HFFc6 (cell line): ENCODE measurements at regions not wholly inside any gene's neighbourhood (a gene's known extent, or its start where the extent isn't known, plus 50 kb on each side); places are given as distances from the start of the nearest gene placed in this dataset.

ENCODE experiments used
- DNase-seq: peaks from one replicate; pipeline ENCODE4 v3.0.0-alpha.2; 2018
- H3K27ac Mint-ChIP-seq: 2 replicates; pipeline ENCODE4 v1.8.0; 2020; ENCODE audit warnings: mild to moderate bottlenecking, mixed read lengths
- H3K27me3 Mint-ChIP-seq: 2 replicates; pipeline ENCODE4 v1.8.0; 2021; ENCODE audit warnings: mild to moderate bottlenecking, moderate library complexity, mixed read lengths; ENCODE audit not compliant: insufficient read depth
- H3K36me3 Mint-ChIP-seq: 2 replicates; pipeline ENCODE4 v1.8.0; 2021; ENCODE audit warnings: low read depth, mixed read lengths
- H3K4me1 Mint-ChIP-seq: 2 replicates; pipeline ENCODE4 v1.8.0; 2020; ENCODE audit warnings: low read depth, mixed read lengths
- H3K4me3 Mint-ChIP-seq: 2 replicates; pipeline ENCODE4 v1.8.0; 2020; ENCODE audit warnings: mild to moderate bottlenecking, moderate library complexity, mixed read lengths
- H3K9me3 Mint-ChIP-seq: 2 replicates; pipeline ENCODE4 v1.8.0; 2020; ENCODE audit warnings: mild to moderate bottlenecking, mixed read lengths
- TF ChIP-seq, protein P1 (sequence below): fragments of 200-600 bp; sonication (generic); IDR thresholded peaks from 2 replicates; pipeline ENCODE4 v1.5.0; 2021; ENCODE audit warnings: antibody characterized with exemption, mild to moderate bottlenecking

DNA sequence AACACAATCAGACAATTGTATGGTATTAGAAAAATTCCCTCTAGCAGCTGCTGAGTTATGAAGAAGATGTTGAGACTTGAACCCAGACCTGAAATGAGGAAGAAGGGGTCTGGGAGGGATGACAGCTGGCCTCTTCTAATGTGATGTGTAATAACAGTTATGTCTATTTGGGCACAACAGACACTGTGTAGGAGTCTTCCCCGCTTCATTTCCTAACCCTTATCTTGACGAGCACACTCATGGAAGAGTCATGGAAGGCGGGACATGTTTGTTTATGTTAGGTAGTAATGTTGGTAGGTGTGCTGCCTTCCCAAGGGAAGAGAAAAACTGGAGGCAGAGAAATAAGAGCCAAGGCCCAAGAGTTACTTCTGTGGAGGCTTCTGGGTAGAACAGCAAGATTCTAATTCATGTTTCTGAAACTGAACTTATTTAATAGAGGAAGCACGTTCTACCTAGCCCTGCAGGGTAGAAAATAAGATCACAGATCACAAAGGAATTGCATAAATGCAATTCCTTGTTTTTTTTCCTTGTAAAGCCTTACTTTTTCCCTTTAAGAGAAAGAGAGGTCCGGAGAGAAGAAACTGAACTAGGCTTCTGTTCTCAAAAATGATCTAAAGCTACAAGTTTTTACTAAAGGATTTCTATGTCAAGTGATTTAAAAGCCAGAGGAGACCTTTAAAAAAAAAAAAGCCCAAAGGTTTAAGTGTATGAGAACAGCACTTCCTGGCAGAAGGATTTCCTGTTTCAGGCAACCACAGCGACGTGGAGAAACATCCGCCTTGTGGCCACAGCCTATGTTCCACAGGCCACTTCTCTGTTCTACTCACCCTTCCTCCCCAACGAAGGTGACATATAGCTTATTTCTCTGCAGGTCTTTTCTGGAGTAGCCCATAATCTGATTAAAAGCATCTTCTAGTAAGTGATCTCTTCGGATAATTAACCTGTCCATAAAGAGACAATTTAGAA lies 68.5 kb upstream of the STK17B start:
- Mint-ChIP-seq H3K36me3 (peaks cover 26% of the 10 kb centered on the region), H3K27ac (peak overlapping the region; percentile 89), H3K27me3 (no peaks in the 10 kb centered on the region; the same call in 1 of the 2 replicates), H3K4me3 (peak overlapping the region; percentile 7; the same call in 1 of the 2 replicates), H3K4me1 (peaks cover 75% of the 10 kb centered on the region), H3K9me3 (no peaks in the 10 kb centered on the region)
- TF ChIP-seq, protein P1, sequence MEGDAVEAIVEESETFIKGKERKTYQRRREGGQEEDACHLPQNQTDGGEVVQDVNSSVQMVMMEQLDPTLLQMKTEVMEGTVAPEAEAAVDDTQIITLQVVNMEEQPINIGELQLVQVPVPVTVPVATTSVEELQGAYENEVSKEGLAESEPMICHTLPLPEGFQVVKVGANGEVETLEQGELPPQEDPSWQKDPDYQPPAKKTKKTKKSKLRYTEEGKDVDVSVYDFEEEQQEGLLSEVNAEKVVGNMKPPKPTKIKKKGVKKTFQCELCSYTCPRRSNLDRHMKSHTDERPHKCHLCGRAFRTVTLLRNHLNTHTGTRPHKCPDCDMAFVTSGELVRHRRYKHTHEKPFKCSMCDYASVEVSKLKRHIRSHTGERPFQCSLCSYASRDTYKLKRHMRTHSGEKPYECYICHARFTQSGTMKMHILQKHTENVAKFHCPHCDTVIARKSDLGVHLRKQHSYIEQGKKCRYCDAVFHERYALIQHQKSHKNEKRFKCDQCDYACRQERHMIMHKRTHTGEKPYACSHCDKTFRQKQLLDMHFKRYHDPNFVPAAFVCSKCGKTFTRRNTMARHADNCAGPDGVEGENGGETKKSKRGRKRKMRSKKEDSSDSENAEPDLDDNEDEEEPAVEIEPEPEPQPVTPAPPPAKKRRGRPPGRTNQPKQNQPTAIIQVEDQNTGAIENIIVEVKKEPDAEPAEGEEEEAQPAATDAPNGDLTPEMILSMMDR, result peak; percentile 41
- DNase-seq, result peak; percentile 68

DNA sequence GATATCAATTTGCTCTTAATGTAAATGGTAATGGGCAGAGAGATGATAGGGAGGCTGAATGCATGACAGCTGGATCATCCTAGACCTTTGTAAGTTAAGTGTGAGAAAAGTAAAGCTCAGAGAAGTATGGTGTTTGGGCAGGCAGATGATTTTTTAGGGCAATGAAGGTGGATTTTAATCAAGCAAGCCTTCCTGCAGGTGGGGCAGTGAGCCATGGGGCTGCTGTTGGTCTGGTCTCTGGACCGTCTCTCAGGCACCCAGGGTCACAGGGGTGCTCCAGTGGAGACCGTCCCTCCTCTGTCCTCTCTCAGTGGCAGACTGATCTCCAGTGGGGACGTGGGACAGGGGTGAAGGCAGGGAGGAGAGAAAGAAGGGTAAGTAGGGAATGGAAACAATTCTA lies 69.8 kb upstream of the STK17B start:
- Mint-ChIP-seq H3K4me3 (no peak overlapping the region), H3K27ac (peak overlapping the region; percentile 89; the same call in 1 of the 2 replicates), H3K27me3 (no peaks in the 10 kb centered on the region; the same call in 1 of the 2 replicates), H3K9me3 (no peaks in the 10 kb centered on the region), H3K36me3 (peaks cover 29% of the 10 kb centered on the region), H3K4me1 (peaks cover 75% of the 10 kb centered on the region)
- TF ChIP-seq, protein P1, result no peak
- DNase-seq, result no peak

DNA sequence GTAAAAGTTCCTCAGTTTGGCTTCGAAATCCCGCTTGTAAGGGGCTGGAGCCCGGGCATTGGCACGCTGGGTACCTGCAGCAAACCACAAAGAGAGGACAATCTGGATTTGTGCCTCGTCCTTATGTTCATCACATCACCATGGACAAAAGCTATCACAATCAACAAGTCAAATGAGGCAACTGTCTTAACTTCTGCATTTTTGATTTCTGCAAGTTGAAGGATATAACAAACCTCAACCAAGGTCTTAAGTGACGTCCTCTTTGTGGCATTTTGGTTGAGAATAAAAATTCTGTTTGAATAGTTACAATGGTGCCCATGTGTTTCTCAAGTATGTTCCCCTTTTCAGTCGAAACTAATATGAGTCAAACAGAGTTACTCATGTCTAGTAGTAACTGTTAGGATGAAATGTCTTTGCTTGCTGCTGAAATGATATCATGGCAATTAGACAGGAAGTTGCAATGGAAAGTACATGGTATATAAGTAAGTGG lies 70.8 kb upstream of the STK17B start:
- Mint-ChIP-seq H3K36me3 (peaks cover 24% of the 10 kb centered on the region), H3K9me3 (no peaks in the 10 kb centered on the region), H3K27ac (peak overlapping the region; percentile 60; the same call in 1 of the 2 replicates), H3K4me1 (peaks cover 72% of the 10 kb centered on the region), H3K27me3 (no peaks in the 10 kb centered on the region; the same call in 1 of the 2 replicates), H3K4me3 (no peak overlapping the region)
- TF ChIP-seq, protein P1, result no peak
- DNase-seq, result peak; percentile 45

DNA sequence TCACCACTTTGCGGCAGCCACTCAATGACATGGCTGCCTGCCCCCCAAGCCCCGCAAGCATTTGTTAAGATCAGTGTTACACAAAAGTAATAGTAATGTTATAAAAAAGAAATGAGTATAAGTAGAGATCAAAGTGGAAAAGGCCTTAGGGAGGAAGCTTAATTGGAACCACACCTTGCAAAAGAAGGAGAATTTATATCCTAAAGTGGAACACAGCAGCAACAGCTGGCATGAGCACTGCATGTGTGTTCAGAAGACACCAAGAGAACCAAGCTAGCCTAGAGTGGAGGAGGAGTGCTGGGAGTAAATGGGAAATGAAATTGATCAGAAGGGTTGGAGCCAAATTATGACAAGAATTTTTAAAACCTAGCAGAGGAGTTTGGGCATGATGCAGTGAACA lies 73.1 kb upstream of the STK17B start:
- Mint-ChIP-seq H3K9me3 (no peaks in the 10 kb centered on the region), H3K4me3 (peak overlapping the region; percentile 18), H3K27me3 (no peaks in the 10 kb centered on the region; the same call in 1 of the 2 replicates), H3K36me3 (peaks cover 7% of the 10 kb centered on the region; the same call in 1 of the 2 replicates), H3K27ac (peak overlapping the region; percentile 34), H3K4me1 (peaks cover 78% of the 10 kb centered on the region)
- no peak for DNase-seq
- TF ChIP-seq, protein P1, result no peak

DNA sequence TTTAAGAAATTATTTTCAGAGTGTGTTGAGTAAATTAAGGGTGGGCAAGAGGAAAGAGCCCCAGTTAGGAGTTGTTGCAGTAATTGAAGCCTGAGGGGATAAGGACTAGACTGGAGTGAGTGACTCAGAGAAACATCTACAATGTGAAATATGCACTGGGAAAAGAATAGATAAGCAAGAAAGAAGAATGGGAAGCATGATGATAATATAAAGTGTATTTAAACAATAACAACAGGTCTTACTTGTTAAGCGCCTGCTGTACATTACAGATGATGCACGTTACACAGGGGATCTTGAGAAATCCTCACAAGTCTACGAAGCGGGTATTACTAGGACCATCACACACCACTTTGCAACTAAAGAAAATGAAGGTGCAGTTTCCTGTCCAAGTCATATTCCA lies 73.6 kb upstream of the STK17B start:
- no peaks in the 10 kb centered on the region; the same call in 1 of the 2 replicates for H3K27me3 Mint-ChIP-seq
- H3K4me3 Mint-ChIP-seq, result peak overlapping the region; percentile 18
- H3K9me3 Mint-ChIP-seq, result no peaks in the 10 kb centered on the region
- H3K4me1 Mint-ChIP-seq, result peaks cover 78% of the 10 kb centered on the region
- H3K27ac Mint-ChIP-seq, result peak overlapping the region; percentile 34
- TF ChIP-seq, protein P1, result no peak
- DNase-seq, result peak; percentile 58
- peaks cover 7% of the 10 kb centered on the region; the same call in 1 of the 2 replicates for H3K36me3 Mint-ChIP-seq
